ENCODE measurements at regions not wholly inside any gene's neighbourhood (a gene's known extent, or its start where the extent isn't known, plus 50 kb on each side); places are given as distances from the start of the nearest gene placed in this dataset.

DNA sequence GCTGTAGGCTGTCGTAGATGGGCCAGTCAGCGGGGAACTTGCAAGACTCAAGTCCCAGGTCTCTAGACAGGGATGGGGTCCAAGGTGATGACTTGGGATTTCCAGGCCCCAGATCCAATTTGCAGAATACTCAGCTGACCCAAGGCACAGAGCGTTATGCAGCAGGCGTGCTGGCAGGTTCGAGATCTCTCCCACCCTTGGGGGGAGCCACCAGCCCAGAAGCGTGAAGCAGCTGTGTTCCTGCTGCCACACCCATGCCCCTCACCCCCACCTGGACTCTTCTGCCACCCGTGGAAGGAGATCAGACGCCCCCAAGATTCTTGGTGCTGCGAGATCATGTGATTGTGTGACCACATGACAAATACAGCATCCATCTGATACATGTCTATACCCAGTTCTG lies 142.6 kb downstream of the BRD1 start:
- no peak for TF ChIP-seq EZH2phosphoT487 (IDR thresholded peaks at IDR 0.05; ENCODE audit: insufficient read depth, low read depth)
- TF ChIP-seq EZH2 (IDR thresholded peaks at IDR 0.05; ENCODE audit: insufficient read depth, poor library complexity, severe bottlenecking), result no peak
